ENCODE measurements at regions not wholly inside any gene's neighbourhood (a gene's known extent, or its start where the extent isn't known, plus 50 kb on each side); places are given as distances from the start of the nearest gene placed in this dataset.

DNA sequence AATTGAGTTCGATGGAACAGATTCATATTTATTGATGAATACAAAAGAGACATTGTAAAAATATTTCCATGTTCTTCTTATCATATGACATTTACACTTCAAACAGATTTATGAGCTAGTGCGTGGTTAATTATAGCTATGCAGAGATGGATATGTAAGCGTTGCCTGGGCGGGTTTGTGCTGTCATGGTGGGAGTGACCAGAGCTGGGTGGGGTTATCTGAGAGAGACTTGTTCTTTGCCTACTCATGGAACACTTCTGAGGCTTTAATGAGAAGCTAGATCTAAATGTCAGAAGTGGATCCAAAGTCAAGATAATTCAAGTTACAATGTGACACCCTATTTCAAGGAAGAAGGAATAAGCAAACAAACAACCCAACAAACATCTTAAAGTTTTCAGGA lies 162.3 kb upstream of the ZEB2 start:
- no peak for DNase-seq (ENCODE audit: low spot score)
- TF ChIP-seq, protein P1, sequence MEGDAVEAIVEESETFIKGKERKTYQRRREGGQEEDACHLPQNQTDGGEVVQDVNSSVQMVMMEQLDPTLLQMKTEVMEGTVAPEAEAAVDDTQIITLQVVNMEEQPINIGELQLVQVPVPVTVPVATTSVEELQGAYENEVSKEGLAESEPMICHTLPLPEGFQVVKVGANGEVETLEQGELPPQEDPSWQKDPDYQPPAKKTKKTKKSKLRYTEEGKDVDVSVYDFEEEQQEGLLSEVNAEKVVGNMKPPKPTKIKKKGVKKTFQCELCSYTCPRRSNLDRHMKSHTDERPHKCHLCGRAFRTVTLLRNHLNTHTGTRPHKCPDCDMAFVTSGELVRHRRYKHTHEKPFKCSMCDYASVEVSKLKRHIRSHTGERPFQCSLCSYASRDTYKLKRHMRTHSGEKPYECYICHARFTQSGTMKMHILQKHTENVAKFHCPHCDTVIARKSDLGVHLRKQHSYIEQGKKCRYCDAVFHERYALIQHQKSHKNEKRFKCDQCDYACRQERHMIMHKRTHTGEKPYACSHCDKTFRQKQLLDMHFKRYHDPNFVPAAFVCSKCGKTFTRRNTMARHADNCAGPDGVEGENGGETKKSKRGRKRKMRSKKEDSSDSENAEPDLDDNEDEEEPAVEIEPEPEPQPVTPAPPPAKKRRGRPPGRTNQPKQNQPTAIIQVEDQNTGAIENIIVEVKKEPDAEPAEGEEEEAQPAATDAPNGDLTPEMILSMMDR (IDR thresholded peaks at IDR 0.05; ENCODE audit: extremely low read depth, insufficient read depth, missing control alignments): no peak
- in situ Hi-C loops (cut with MboI; ENCODE audit: low pct_unique_long_range_greater_than_20kb, low sequenced_read_pairs, unreplicated experiment): no loop called here

DNA sequence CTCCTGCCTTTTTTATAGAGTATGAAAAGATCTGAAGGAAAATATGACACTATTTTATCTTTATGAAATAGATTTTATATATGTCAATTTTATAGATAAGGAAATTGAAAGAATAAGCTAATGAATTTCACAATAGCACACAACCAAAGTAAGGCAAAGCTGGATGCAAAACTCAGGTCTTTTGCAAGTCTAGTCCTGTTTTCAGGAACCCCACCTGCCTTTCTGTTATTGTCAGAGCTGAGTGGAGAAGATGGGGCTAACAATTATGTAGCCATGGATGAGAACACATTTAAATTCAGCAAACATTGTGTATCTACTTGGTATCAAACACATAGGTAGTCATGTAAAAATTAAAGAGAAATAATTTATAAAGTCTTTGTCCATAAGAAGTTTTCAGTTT lies 161.5 kb upstream of the ZEB2 start:
- no peak for DNase-seq (ENCODE audit: low spot score)
- TF ChIP-seq, protein P1 (IDR thresholded peaks at IDR 0.05; ENCODE audit: extremely low read depth, insufficient read depth, missing control alignments): no peak
- in situ Hi-C loops (cut with MboI; ENCODE audit: low pct_unique_long_range_greater_than_20kb, low sequenced_read_pairs, unreplicated experiment): no loop called here

DNA sequence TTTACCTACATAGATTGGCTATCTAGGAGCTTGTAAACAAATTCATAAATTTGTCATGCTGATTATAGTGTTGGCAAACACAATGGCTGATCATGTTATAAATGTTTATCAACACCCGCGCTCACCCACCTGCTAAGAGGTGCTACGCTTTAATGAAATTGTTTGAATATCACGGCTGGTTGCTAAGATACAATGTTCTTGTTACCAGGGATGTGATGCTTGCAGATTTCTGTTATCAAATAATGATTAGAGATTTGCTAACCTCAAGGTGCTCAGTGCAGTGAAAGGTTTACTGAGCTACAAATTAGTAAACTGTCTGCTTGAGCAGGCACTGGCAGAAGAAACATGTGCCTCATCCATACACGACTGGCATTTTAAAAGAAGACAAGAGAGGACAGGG lies 160.0 kb upstream of the ZEB2 start:
- in situ Hi-C loops (cut with MboI; ENCODE audit: low pct_unique_long_range_greater_than_20kb, low sequenced_read_pairs, unreplicated experiment): no loop called here

DNA sequence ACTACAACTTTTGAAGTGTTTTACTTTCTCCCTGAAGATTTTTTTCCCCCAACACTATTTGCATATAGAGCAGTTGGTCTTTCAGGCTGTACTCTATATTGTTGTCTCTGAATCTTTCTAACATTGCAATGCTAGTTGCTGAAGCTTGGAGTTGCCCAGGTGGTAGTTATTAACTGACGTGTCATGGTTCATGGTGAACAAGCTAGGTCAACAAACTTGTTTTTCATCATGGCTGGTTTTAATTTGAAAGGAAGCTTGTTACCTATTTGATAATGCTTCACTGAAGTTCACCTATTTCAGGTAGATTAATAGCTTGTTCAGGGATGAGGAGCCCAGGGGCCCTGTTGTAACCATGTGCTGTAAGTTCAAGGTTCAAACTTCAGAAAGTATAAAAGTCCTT lies 158.8 kb upstream of the ZEB2 start:
- in situ Hi-C loops (cut with MboI; ENCODE audit: low pct_unique_long_range_greater_than_20kb, low sequenced_read_pairs, unreplicated experiment): no loop called here
- TF ChIP-seq, protein P1 (IDR thresholded peaks at IDR 0.05; ENCODE audit: extremely low read depth, insufficient read depth, missing control alignments): no peak
- DNase-seq (ENCODE audit: low spot score): no peak

More for the DNA sequence above, 160.0 kb upstream of the ZEB2 start:
- TF ChIP-seq, protein P1 (IDR thresholded peaks at IDR 0.05; ENCODE audit: extremely low read depth, insufficient read depth, missing control alignments): no peak
- DNase-seq (ENCODE audit: low spot score): no peak

DNA sequence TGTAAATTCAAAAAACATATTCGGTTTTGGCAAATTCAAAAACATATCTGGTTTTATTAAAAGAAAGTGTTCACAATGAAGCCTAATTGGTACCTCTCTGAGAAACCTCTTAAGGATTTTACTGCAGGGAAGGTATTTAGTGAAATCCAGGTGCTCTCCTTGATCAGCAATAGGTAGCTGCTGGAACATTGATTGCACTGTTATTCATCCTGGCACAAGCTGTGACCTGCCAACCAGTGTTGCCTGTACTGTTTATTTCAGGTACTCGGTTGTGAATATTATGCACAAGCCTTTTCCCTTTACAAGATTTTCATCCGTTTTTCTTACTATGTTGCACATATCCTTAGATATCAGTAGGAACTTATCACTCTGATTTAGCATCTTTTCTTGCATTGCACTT lies 155.8 kb upstream of the ZEB2 start:
- TF ChIP-seq, protein P1 (IDR thresholded peaks at IDR 0.05; ENCODE audit: extremely low read depth, insufficient read depth, missing control alignments): no peak
- no peak for DNase-seq (ENCODE audit: low spot score)
- in situ Hi-C loops (cut with MboI; ENCODE audit: low pct_unique_long_range_greater_than_20kb, low sequenced_read_pairs, unreplicated experiment): no loop called here

DNA sequence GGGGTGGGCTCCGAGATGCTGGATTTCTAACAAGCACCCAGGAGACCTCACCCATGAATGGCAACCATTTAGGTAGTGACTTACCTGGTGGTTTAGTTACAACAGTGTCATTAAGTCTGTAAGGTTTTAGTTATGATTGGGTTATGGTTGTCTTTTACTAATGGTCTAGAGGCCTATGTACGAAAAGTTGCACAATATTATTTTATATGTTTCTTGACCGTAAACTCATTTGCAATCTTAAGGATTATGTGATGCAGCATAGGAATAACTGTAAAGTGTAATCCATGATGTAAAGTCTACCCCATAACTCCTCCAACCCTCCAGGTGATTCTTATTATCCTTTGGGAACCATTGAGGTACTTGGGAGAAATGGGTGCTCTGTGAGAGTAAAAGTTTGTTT lies 155.4 kb upstream of the ZEB2 start:
- in situ Hi-C loops (cut with MboI; ENCODE audit: low pct_unique_long_range_greater_than_20kb, low sequenced_read_pairs, unreplicated experiment): no loop called here

More for the DNA sequence above, 155.4 kb upstream of the ZEB2 start:
- TF ChIP-seq, protein P1 (IDR thresholded peaks at IDR 0.05; ENCODE audit: extremely low read depth, insufficient read depth, missing control alignments): no peak
- no peak for DNase-seq (ENCODE audit: low spot score)

All from GM13977 (cell line).